ENCODE measurements at regions not wholly inside any gene's neighbourhood (a gene's known extent, or its start where the extent isn't known, plus 50 kb on each side); places are given as distances from the start of the nearest gene placed in this dataset.

GRCh38 chr13:50448535-50448998 lies 394.9 kb downstream of the DLEU7 start:
- TF ChIP-seq GATA3 (IDR thresholded peaks at IDR 0.05; ENCODE audit: low read depth, low read length) (no peak), GATA2 (IDR thresholded peaks at IDR 0.05; ENCODE audit: low read depth, low read length) (no peak)

All from SH-SY5Y (cell line).